Right lobe of liver (tissue), 6 donors: ENCODE measurements at regions not wholly inside any gene's neighbourhood (a gene's known extent, or its start where the extent isn't known, plus 50 kb on each side); places are given as distances from the start of the nearest gene placed in this dataset.

ENCODE experiments used
- ATAC-seq, 4 donors: fragments of 200-7000 bp; cut with Tn5 transposase; one replicate each; pipeline ENCODE4 v1.9.1; 2020; ENCODE audit warnings: mild to moderate bottlenecking in 4 of 4, moderate library complexity in 4 of 4
- DNase-seq, 3 donors: peaks; one replicate each; pipeline ENCODE4 v3.0.0-alpha.2; 2020
- H3K27ac ChIP-seq, 3 donors: fragments of 200-600 bp; one replicate each; pipeline ENCODE4 v1.8.0; 2022
- H3K27me3 ChIP-seq, 2 donors: fragments of 200-600 bp; one replicate each; pipeline ENCODE4 v1.8.0; 2022
- H3K36me3 ChIP-seq, 4 donors: fragments of 200-600 bp; sonication (generic) in 1 of 4; one replicate each; pipeline versions ENCODE4 v1.5.1 to v1.8.0; 2017 to 2022; ENCODE audit warnings: control low read depth in 1 of 4
- H3K4me1 ChIP-seq, 4 donors: fragments of 200-600 bp; sonication (generic) in 1 of 4; one replicate each; pipeline versions ENCODE4 v1.5.1 to v1.8.0; 2017 to 2022; ENCODE audit warnings: control low read depth in 1 of 4
- H3K4me3 ChIP-seq, 3 donors: fragments of 200-600 bp; one replicate each; pipeline ENCODE4 v1.8.0; 2022
- H3K9me3 ChIP-seq, 4 donors: fragments of 200-600 bp; sonication (generic) in 1 of 4; one replicate each; pipeline versions ENCODE4 v1.5.1 to v1.8.0; 2017 to 2022; ENCODE audit warnings: control low read depth in 1 of 4
- POLR2A ChIP-seq: fragments of 450-650 bp; IDR thresholded peaks from one replicate; pipeline ENCODE4 v1.6.1; 2017; ENCODE audit warnings: antibody characterized with exemption, mild to moderate bottlenecking
- WGBS: methylation state at CpG from one replicate; pipeline ENCODE4 v1.1.6; 2018; ENCODE audit warnings: low coverage, low lambda C conversion rate; ENCODE audit not compliant: insufficient coverage; ENCODE audit errors: missing lambda C conversion rate; 5-methylcytosine and 5-hydroxymethylcytosine counted together
- intact Hi-C, 2 donors: fragments of 100-400 bp; cut with DNase I; formaldehyde crosslinking; loops; one replicate each; pipeline versions ENCODE4 v1.11.2 to v1.14.1; 2022
- TF ChIP-seq, protein P1 (sequence below), 4 donors: fragments of 200-600 bp in 3 of 4; fragments of 450-650 bp in 1 of 4; IDR thresholded peaks; one replicate each; pipeline versions ENCODE4 v1.5.1 to v1.8.0; 2016 to 2022; ENCODE audit warnings: antibody characterized with exemption in 4 of 4, mild to moderate bottlenecking in 2 of 4
- donor health status: DM: no; HTN: yes; CAD: no.
- donor health status: DM: no; HTN: no; CAD: no.
- donor health status: DM: no; HTN: no; CAD: no.
- donor health status: DM: no; HTN: yes; CAD: no.
- donor health status: DM: no; HTN: yes; CAD: no.

DNA sequence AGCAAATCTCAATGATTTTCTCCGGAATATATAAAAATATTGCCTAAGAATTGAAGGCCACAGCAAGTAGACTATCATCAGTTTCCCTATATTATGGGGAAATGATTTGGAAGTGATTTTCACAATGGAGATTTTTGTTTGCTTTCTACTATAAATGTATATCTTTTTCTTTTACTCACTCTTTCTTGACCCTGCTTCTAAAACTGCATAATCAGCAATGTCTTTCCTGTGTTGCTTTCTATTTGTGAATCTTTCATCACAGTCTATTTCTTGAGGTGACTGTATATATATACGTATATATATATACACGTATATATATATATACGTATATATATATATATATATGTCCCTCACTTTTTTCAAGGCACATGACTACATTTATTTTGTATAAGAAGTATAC, 622.6 kb downstream of the DTWD2 start:
- H3K9me3 ChIP-seq = no peaks in the 10 kb centered on the region
- no peak overlapping the region for H3K27ac ChIP-seq
- H3K36me3 ChIP-seq = no peaks in the 10 kb centered on the region
- H3K4me3 ChIP-seq = no peak overlapping the region
- no peaks in the 10 kb centered on the region for H3K27me3 ChIP-seq
- whole genome bisulfite sequencing = 69% methylated on average over 4 of the region's 4 CpGs
- no peaks in the 10 kb centered on the region for H3K4me1 ChIP-seq
- intact Hi-C loops = no loop called here
- TF ChIP-seq, protein P1, sequence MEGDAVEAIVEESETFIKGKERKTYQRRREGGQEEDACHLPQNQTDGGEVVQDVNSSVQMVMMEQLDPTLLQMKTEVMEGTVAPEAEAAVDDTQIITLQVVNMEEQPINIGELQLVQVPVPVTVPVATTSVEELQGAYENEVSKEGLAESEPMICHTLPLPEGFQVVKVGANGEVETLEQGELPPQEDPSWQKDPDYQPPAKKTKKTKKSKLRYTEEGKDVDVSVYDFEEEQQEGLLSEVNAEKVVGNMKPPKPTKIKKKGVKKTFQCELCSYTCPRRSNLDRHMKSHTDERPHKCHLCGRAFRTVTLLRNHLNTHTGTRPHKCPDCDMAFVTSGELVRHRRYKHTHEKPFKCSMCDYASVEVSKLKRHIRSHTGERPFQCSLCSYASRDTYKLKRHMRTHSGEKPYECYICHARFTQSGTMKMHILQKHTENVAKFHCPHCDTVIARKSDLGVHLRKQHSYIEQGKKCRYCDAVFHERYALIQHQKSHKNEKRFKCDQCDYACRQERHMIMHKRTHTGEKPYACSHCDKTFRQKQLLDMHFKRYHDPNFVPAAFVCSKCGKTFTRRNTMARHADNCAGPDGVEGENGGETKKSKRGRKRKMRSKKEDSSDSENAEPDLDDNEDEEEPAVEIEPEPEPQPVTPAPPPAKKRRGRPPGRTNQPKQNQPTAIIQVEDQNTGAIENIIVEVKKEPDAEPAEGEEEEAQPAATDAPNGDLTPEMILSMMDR (IDR thresholded peaks at IDR 0.05) = no peak
- TF ChIP-seq POLR2A = no peak
- no peak for ATAC-seq
- no peak for DNase-seq

GRCh38 chr5:118354797-118355196, 633.5 kb downstream of the DTWD2 start:
- H3K4me1 ChIP-seq = no peaks in the 10 kb centered on the region
- TF ChIP-seq POLR2A = no peak
- TF ChIP-seq, protein P1 (IDR thresholded peaks at IDR 0.05) = no peak
- H3K36me3 ChIP-seq = no peaks in the 10 kb centered on the region
- H3K4me3 ChIP-seq = no peak overlapping the region
- ATAC-seq (no peak), DNase-seq (no peak)
- intact Hi-C loops = no loop called here
- H3K9me3 ChIP-seq = no peaks in the 10 kb centered on the region
- no peaks in the 10 kb centered on the region for H3K27me3 ChIP-seq
- no peak overlapping the region for H3K27ac ChIP-seq

DNA sequence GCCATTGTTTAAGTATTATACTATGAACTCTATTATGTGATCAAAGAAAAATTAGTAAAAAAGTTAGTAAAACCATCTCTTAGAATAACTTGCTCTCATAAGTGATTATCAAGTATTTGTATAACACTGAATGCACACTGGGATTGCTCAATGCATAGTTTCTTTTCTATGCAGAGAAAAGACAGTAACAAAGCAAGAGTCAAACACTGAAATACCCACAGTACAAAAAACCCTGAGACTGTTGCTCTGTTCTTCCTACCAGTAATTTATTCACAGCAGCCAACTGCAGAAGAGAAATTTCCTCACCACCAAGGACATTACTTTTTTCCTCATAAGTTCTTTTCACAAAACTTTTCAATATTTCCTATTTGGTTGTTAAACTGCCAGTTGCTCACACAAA, 634.4 kb downstream of the DTWD2 start:
- DNase-seq (no peak), ATAC-seq (no peak)
- no peak overlapping the region for H3K4me3 ChIP-seq
- H3K27me3 ChIP-seq = no peaks in the 10 kb centered on the region
- H3K9me3 ChIP-seq = no peaks in the 10 kb centered on the region
- no peak overlapping the region for H3K27ac ChIP-seq
- no peak for TF ChIP-seq POLR2A
- TF ChIP-seq, protein P1 (IDR thresholded peaks at IDR 0.05) = no peak
- no peaks in the 10 kb centered on the region for H3K4me1 ChIP-seq
- intact Hi-C loops = no loop called here
- H3K36me3 ChIP-seq = no peaks in the 10 kb centered on the region

- intact Hi-C loops = no loop called here
- no peak for ATAC-seq
These were observed 651.9 kb downstream of the DTWD2 start for GRCh38 chr5:118336468-118336867.

GRCh38 chr5:118327389-118327788, 661.0 kb downstream of the DTWD2 start:
- H3K4me3 ChIP-seq = no peak overlapping the region
- H3K4me1 ChIP-seq = no peaks in the 10 kb centered on the region
- WGBS = 78% methylated on average over 3 of the region's 3 CpGs
- TF ChIP-seq, protein P1 (IDR thresholded peaks at IDR 0.05) = no peak
- no peak for TF ChIP-seq POLR2A
- no peaks in the 10 kb centered on the region for H3K27me3 ChIP-seq
- ATAC-seq (no peak), DNase-seq (no peak)
- intact Hi-C loops = no loop called here
- H3K27ac ChIP-seq = no peak overlapping the region
- H3K9me3 ChIP-seq = no peaks in the 10 kb centered on the region
- no peaks in the 10 kb centered on the region for H3K36me3 ChIP-seq

More at GRCh38 chr5:118336468-118336867, 651.9 kb downstream of the DTWD2 start:
- Histone ChIP-seq H3K9me3 (no peaks in the 10 kb centered on the region), H3K27me3 (no peaks in the 10 kb centered on the region), H3K4me1 (no peaks in the 10 kb centered on the region), H3K4me3 (no peak overlapping the region), H3K27ac (no peak overlapping the region), H3K36me3 (no peaks in the 10 kb centered on the region)
- no peak for TF ChIP-seq POLR2A
- TF ChIP-seq, protein P1 (IDR thresholded peaks at IDR 0.05) = no peak
- no peak for DNase-seq
